BJ (cell line): ENCODE measurements at regions not wholly inside any gene's neighbourhood (a gene's known extent, or its start where the extent isn't known, plus 50 kb on each side); places are given as distances from the start of the nearest gene placed in this dataset.

Experiments used
- CTCF ChIA-PET: fragments of 350-600 bp; formaldehyde crosslinking; extraction: SDS; loops from one replicate; lab custom pipeline; 2021; ENCODE audit warnings: antibody characterized with exemption, inconsistent platforms; lab: Yijun Ruan, JAX
- POLR2A ChIA-PET: fragments of 300-600 bp; sonication (Branson Sonifier 250); formaldehyde crosslinking; extraction: SDS; loops from one replicate; lab custom pipeline; 2021; ENCODE audit warnings: antibody characterized with exemption; lab: Charles Lee
- DNase-seq: peaks from one replicate; pipeline ENCODE4 v3.0.0-alpha.2; 2011; ENCODE audit warnings: low read depth
- H3K27me3 ChIP-seq: 2 replicates; pipeline ENCODE4 v1.6.0; 2011; ENCODE audit warnings: low read length; ENCODE audit not compliant: control insufficient read depth, insufficient read depth
- H3K36me3 ChIP-seq: 2 replicates; pipeline ENCODE4 v1.5.1; 2011; ENCODE audit warnings: low read length; ENCODE audit not compliant: control insufficient read depth, insufficient read depth
- H3K4me3 ChIP-seq: 2 replicates; pipeline ENCODE4 v1.5.1; 2011; ENCODE audit warnings: low read depth, mild to moderate bottlenecking, control low read depth, low read length
- CTCF ChIP-seq: IDR thresholded peaks from 2 replicates; pipeline ENCODE4 v1.5.1; 2011; ENCODE audit warnings: low read depth, mild to moderate bottlenecking, control low read depth, inconsistent platforms, low read length, moderate library complexity; ENCODE audit not compliant: insufficient read depth

- CTCF ChIA-PET: no interaction called here
- H3K36me3 ChIP-seq: no peaks in the 10 kb centered on the region
These were observed 214.5 kb downstream of the FAT3 start for GRCh38 chr11:92439133-92439532.

GRCh38 chr11:92440701-92441442 is 216.3 kb downstream of the FAT3 start:
- no peak for TF ChIP-seq CTCF
- no peak for DNase-seq
- ChIA-PET CTCF (no interaction called here), POLR2A (no interaction called here)
- no peak overlapping the region for H3K4me3 ChIP-seq
- H3K27me3 ChIP-seq: no peaks in the 10 kb centered on the region
- H3K36me3 ChIP-seq: no peaks in the 10 kb centered on the region

More at GRCh38 chr11:92439133-92439532, 214.5 kb downstream of the FAT3 start:
- DNase-seq: no peak
- no peak for TF ChIP-seq CTCF
- H3K27me3 ChIP-seq: no peaks in the 10 kb centered on the region
- POLR2A ChIA-PET: no interaction called here
- no peak overlapping the region for H3K4me3 ChIP-seq

GRCh38 chr11:92441443-92441726 is 216.8 kb downstream of the FAT3 start:
- ChIA-PET POLR2A (no interaction called here), CTCF (interaction anchor here (0.7 kb wide), 1 partner anchor 14 kb away, joined by 3 read pairs; no protein-coding TSS in a partner anchor)
- no peak overlapping the region for H3K4me3 ChIP-seq
- H3K36me3 ChIP-seq: no peaks in the 10 kb centered on the region
- DNase-seq: no peak
- no peak for TF ChIP-seq CTCF
- H3K27me3 ChIP-seq: no peaks in the 10 kb centered on the region

GRCh38 chr11:92443199-92443598 is 218.6 kb downstream of the FAT3 start:
- POLR2A ChIA-PET: no interaction called here
- no peak for TF ChIP-seq CTCF

GRCh38 chr11:92447586-92447985 is 223.0 kb downstream of the FAT3 start:
- DNase-seq: no peak
- Histone ChIP-seq H3K36me3 (no peaks in the 10 kb centered on the region), H3K4me3 (no peak overlapping the region), H3K27me3 (no peaks in the 10 kb centered on the region)
- POLR2A ChIA-PET: no interaction called here
- TF ChIP-seq CTCF: no peak
- CTCF ChIA-PET: interaction anchor here (0.5 kb wide), 1 partner anchor 368 kb away, joined by 3 read pairs; no protein-coding TSS in a partner anchor

More at GRCh38 chr11:92443199-92443598, 218.6 kb downstream of the FAT3 start:
- CTCF ChIA-PET: interaction anchor here (0.5 kb wide), 1 partner anchor 10 kb away, joined by 3 read pairs; no protein-coding TSS in a partner anchor
- no peaks in the 10 kb centered on the region for H3K27me3 ChIP-seq
- peak; percentile 10 for DNase-seq
- H3K4me3 ChIP-seq: no peak overlapping the region
- H3K36me3 ChIP-seq: no peaks in the 10 kb centered on the region
